ENCODE measurements at regions not wholly inside any gene's neighbourhood (a gene's known extent, or its start where the extent isn't known, plus 50 kb on each side); places are given as distances from the start of the nearest gene placed in this dataset.
"Not testable (repeated sequence)": the region's sequence is repeated elsewhere in the genome, so short reads cannot be mapped to it uniquely, and the experiment has no call there.

- Mint-ChIP-seq H3K9me3 (peaks cover 0 to 2% (median 0%) of the 10 kb centered on the region in 6 donors), H3K27ac (no peak overlapping the region), H3K4me1 (peaks cover 9 to 15% of the 10 kb centered on the region in 2 donors), H3K4me3 (peak overlapping the region in 2 of 5 donors; percentile 18 to 33), H3K36me3 (no peaks in the 10 kb centered on the region), H3K27me3 (ENCODE audit: low read depth in 3 of 3) (peaks cover 0 to 3% (median 3%) of the 10 kb centered on the region in 3 donors)
- no peak for DNase-seq
Observed at GRCh38 chr3:152671446-152672319, 163.2 kb upstream of the P2RY1 start.

- H3K9me3 Mint-ChIP-seq, result peaks cover 0 to 2% (median 0%) of the 10 kb centered on the region in 6 donors
- peaks cover 9 to 15% of the 10 kb centered on the region in 2 donors for H3K4me1 Mint-ChIP-seq
- H3K4me3 Mint-ChIP-seq, result no peak overlapping the region
- H3K27ac Mint-ChIP-seq, result no peak overlapping the region
- peaks cover 0 to 3% (median 3%) of the 10 kb centered on the region in 3 donors for H3K27me3 Mint-ChIP-seq (ENCODE audit: low read depth in 3 of 3)
- no peak for DNase-seq
- no peaks in the 10 kb centered on the region for H3K36me3 Mint-ChIP-seq
Observed at GRCh38 chr3:152672320-152672649, 162.6 kb upstream of the P2RY1 start.

GRCh38 chr3:152676810-152677379 is 158.0 kb upstream of the P2RY1 start:
- no peaks in the 10 kb centered on the region for H3K36me3 Mint-ChIP-seq
- peaks cover 0 to 4% of the 10 kb centered on the region in 2 donors for H3K4me1 Mint-ChIP-seq
- no peak for DNase-seq
- H3K27me3 Mint-ChIP-seq (ENCODE audit: low read depth in 3 of 3), result peaks cover 0 to 6% (median 2%) of the 10 kb centered on the region in 3 donors
- no peak overlapping the region for H3K4me3 Mint-ChIP-seq
- H3K27ac Mint-ChIP-seq, result no peak overlapping the region
- peaks cover 0 to 4% (median 0%) of the 10 kb centered on the region in 6 donors for H3K9me3 Mint-ChIP-seq

- H3K4me1 Mint-ChIP-seq, result no peaks in the 10 kb centered on the region
- H3K9me3 Mint-ChIP-seq, result peaks cover 0 to 6% (median 0%) of the 10 kb centered on the region in 6 donors
- H3K4me3 Mint-ChIP-seq, result no peak overlapping the region
- H3K27me3 Mint-ChIP-seq (ENCODE audit: low read depth in 3 of 3), result peaks cover 0 to 7% (median 2%) of the 10 kb centered on the region in 3 donors
- no peaks in the 10 kb centered on the region for H3K36me3 Mint-ChIP-seq
- DNase-seq, result no peak
- no peak overlapping the region for H3K27ac Mint-ChIP-seq
Observed at GRCh38 chr3:152677491-152677890, 157.4 kb upstream of the P2RY1 start.

GRCh38 chr3:152682477-152682876 is 152.5 kb upstream of the P2RY1 start:
- DNase-seq, result no peak
- Mint-ChIP-seq H3K4me1 (no peaks in the 10 kb centered on the region), H3K27ac (no peak overlapping the region), H3K36me3 (no peaks in the 10 kb centered on the region), H3K9me3 (peaks cover 0 to 3% (median 0%) of the 10 kb centered on the region in 6 donors), H3K4me3 (no peak overlapping the region), H3K27me3 (ENCODE audit: low read depth in 3 of 3) (peaks cover 0 to 8% (median 2%) of the 10 kb centered on the region in 3 donors)

GRCh38 chr3:152683521-152683999 is 151.4 kb upstream of the P2RY1 start:
- H3K36me3 Mint-ChIP-seq, result no peaks in the 10 kb centered on the region
- no peak overlapping the region for H3K4me3 Mint-ChIP-seq
- peaks cover 0 to 2% (median 0%) of the 10 kb centered on the region in 6 donors for H3K9me3 Mint-ChIP-seq
- H3K27me3 Mint-ChIP-seq (ENCODE audit: low read depth in 3 of 3), result peaks cover 0 to 8% (median 0%) of the 10 kb centered on the region in 3 donors
- no peaks in the 10 kb centered on the region for H3K4me1 Mint-ChIP-seq
- no peak overlapping the region for H3K27ac Mint-ChIP-seq
- DNase-seq, result no peak

GRCh38 chr3:152684279-152684678 is 150.7 kb upstream of the P2RY1 start:
- Mint-ChIP-seq H3K4me3 (no peak overlapping the region), H3K9me3 (peaks cover 0 to 2% (median 0%) of the 10 kb centered on the region in 6 donors), H3K4me1 (no peaks in the 10 kb centered on the region), H3K36me3 (no peaks in the 10 kb centered on the region), H3K27ac (no peak overlapping the region), H3K27me3 (ENCODE audit: low read depth in 3 of 3) (peaks cover 0 to 8% (median 0%) of the 10 kb centered on the region in 3 donors)
- no peak for DNase-seq

GRCh38 chr3:152688313-152688712 is 146.6 kb upstream of the P2RY1 start:
- Mint-ChIP-seq H3K9me3 (peaks cover 0 to 3% (median 0%) of the 10 kb centered on the region in 6 donors), H3K27me3 (ENCODE audit: low read depth in 3 of 3) (peaks cover 0 to 12% (median 0%) of the 10 kb centered on the region in 3 donors), H3K27ac (no peak overlapping the region), H3K4me3 (no peak overlapping the region), H3K4me1 (no peaks in the 10 kb centered on the region), H3K36me3 (no peaks in the 10 kb centered on the region)
- DNase-seq, result no peak

GRCh38 chr3:152692326-152692725 is 142.6 kb upstream of the P2RY1 start:
- peaks cover 0 to 13% (median 0%) of the 10 kb centered on the region in 3 donors for H3K27me3 Mint-ChIP-seq (ENCODE audit: low read depth in 3 of 3)
- not testable (repeated sequence) for H3K36me3 Mint-ChIP-seq, H3K4me1 Mint-ChIP-seq, H3K4me3 Mint-ChIP-seq, DNase-seq, H3K9me3 Mint-ChIP-seq, H3K27ac Mint-ChIP-seq

- H3K4me3 Mint-ChIP-seq, result not testable (repeated sequence)
Observed at GRCh38 chr3:152693521-152694250, 141.2 kb upstream of the P2RY1 start.

GRCh38 chr3:152695840-152696239 is 139.1 kb upstream of the P2RY1 start:
- peaks cover 0 to 9% (median 2%) of the 10 kb centered on the region in 3 donors for H3K27me3 Mint-ChIP-seq (ENCODE audit: low read depth in 3 of 3)
- DNase-seq, result no peak
- H3K9me3 Mint-ChIP-seq, result no peaks in the 10 kb centered on the region
- H3K4me3 Mint-ChIP-seq, result no peak overlapping the region
- no peaks in the 10 kb centered on the region for H3K36me3 Mint-ChIP-seq
- H3K27ac Mint-ChIP-seq, result no peak overlapping the region
- no peaks in the 10 kb centered on the region for H3K4me1 Mint-ChIP-seq

More at GRCh38 chr3:152693521-152694250, 141.2 kb upstream of the P2RY1 start:
- H3K4me1 Mint-ChIP-seq, H3K9me3 Mint-ChIP-seq, H3K36me3 Mint-ChIP-seq: not testable (repeated sequence)
- H3K27ac Mint-ChIP-seq, result peak overlapping the region in 1 of 6 donors; percentile 3
- H3K27me3 Mint-ChIP-seq (ENCODE audit: low read depth in 3 of 3), result peaks cover 0 to 11% (median 0%) of the 10 kb centered on the region in 3 donors
- DNase-seq, result peak in 1 of 3 donors; percentile 12

- no peak overlapping the region for H3K4me3 Mint-ChIP-seq
- H3K9me3 Mint-ChIP-seq, result no peaks in the 10 kb centered on the region
- no peaks in the 10 kb centered on the region for H3K4me1 Mint-ChIP-seq
- H3K27ac Mint-ChIP-seq, result no peak overlapping the region
- no peaks in the 10 kb centered on the region for H3K36me3 Mint-ChIP-seq
- H3K27me3 Mint-ChIP-seq (ENCODE audit: low read depth in 3 of 3), result peaks cover 0 to 9% (median 2%) of the 10 kb centered on the region in 3 donors
- DNase-seq, result no peak
Observed at GRCh38 chr3:152696962-152697361, 138.0 kb upstream of the P2RY1 start.

GRCh38 chr3:152703245-152703890 is 131.6 kb upstream of the P2RY1 start:
- no peaks in the 10 kb centered on the region for H3K9me3 Mint-ChIP-seq
- no peak for DNase-seq
- H3K27me3 Mint-ChIP-seq (ENCODE audit: low read depth in 3 of 3), result peaks cover 0 to 2% (median 1%) of the 10 kb centered on the region in 3 donors
- no peaks in the 10 kb centered on the region for H3K36me3 Mint-ChIP-seq
- no peak overlapping the region for H3K4me3 Mint-ChIP-seq
- no peaks in the 10 kb centered on the region for H3K4me1 Mint-ChIP-seq
- no peak overlapping the region for H3K27ac Mint-ChIP-seq

Data from immature natural killer cell (primary cell).